Endothelial cell of umbilical vein (primary cell): ENCODE measurements at regions not wholly inside any gene's neighbourhood (a gene's known extent, or its start where the extent isn't known, plus 50 kb on each side); places are given as distances from the start of the nearest gene placed in this dataset.

Experiments used
- BruUV-seq: library from RNA; stranded (reverse); fragments of 400-500 nt; replicated peaks from 2 replicates; lab custom pipeline; 2021; lab: Mats Ljungman, UMichigan
- CTCF ChIA-PET: fragments of 300-600, 350-600 bp; sonication (Branson Sonifier 250); formaldehyde crosslinking; loops from one replicate; lab custom pipeline; 2021; ENCODE audit warnings: antibody characterized with exemption, inconsistent platforms; lab: Charles Lee
- POLR2A ChIA-PET: fragments of 300-600, 350-600 bp; sonication (Branson Sonifier 250); formaldehyde crosslinking; loops from one replicate; lab custom pipeline; 2021; ENCODE audit warnings: antibody characterized with exemption, inconsistent platforms; lab: Charles Lee
- DNase-seq: peaks from one replicate; pipeline ENCODE4 v3.0.0-alpha.2; 2011; ENCODE audit warnings: low read depth, low spot score
- FAIRE-seq: peaks from 2 replicates; lab custom pipeline; 2011; peaks lifted over from hg19 to GRCh38; lab: Jason Lieb, UNC
- H2AFZ ChIP-seq: 2 replicates; pipeline ENCODE4 v1.6.0; 2012; ENCODE audit warnings: low read depth, low read length, control low read depth, inconsistent platforms
- H3K27ac ChIP-seq: 2 replicates; pipeline ENCODE4 v1.5.1; 2011; ENCODE audit warnings: low read depth, mild to moderate bottlenecking, control low read depth, low read length, moderate library complexity; ENCODE audit not compliant: insufficient read depth
- H3K27me3 ChIP-seq, 2 experiments: 2 replicates each; pipeline versions ENCODE4 v1.6.0 to v1.6.1; 2011; ENCODE audit warnings: low read length in 2 of 2, mixed read lengths in 1 of 2; ENCODE audit not compliant: control insufficient read depth in 2 of 2, insufficient read depth in 2 of 2
- H3K36me3 ChIP-seq, 2 experiments: 2 replicates in 1 of 2; 3 replicates in 1 of 2; pipeline ENCODE4 v1.5.1; 2011; ENCODE audit warnings: low read length in 2 of 2, mild to moderate bottlenecking in 1 of 2, moderate library complexity in 1 of 2; ENCODE audit not compliant: control insufficient read depth in 2 of 2, insufficient read depth in 2 of 2; ENCODE audit errors: extremely low read depth in 1 of 2
- H3K4me1 ChIP-seq: 3 replicates; pipeline ENCODE4 v1.5.1; 2011; ENCODE audit warnings: mild to moderate bottlenecking, low read length; ENCODE audit not compliant: control insufficient read depth, insufficient read depth; ENCODE audit errors: extremely low read depth
- H3K4me2 ChIP-seq: 2 replicates; pipeline ENCODE4 v1.6.1; 2011; ENCODE audit warnings: low read length, control low read depth, mixed read lengths; ENCODE audit not compliant: insufficient read depth
- H3K4me3 ChIP-seq, 3 experiments: fragments of 200-600 bp in 1 of 3; sonication (generic), shearing (Covaris generic) in 1 of 3; replicated peaks in 1 of 3; 2 replicates each; pipeline ENCODE4 v1.5.1; 2011 to 2016; ENCODE audit warnings: control low read depth in 3 of 3, low read length in 3 of 3, mild to moderate bottlenecking in 2 of 3, inconsistent platforms in 1 of 3, low read depth in 1 of 3, moderate library complexity in 1 of 3; ENCODE audit not compliant: insufficient read depth in 1 of 3
- H3K79me2 ChIP-seq: 2 replicates; pipeline ENCODE4 v1.6.0; 2012; ENCODE audit warnings: low read length, inconsistent platforms; ENCODE audit not compliant: control insufficient read depth, insufficient read depth
- H3K9ac ChIP-seq: replicated peaks from 2 replicates; pipeline ENCODE3; 2011; ENCODE audit warnings: low read length, control low read depth; ENCODE audit not compliant: insufficient read depth; ENCODE audit errors: extremely low read depth
- H3K9me1 ChIP-seq: replicated peaks from 3 replicates; pipeline ENCODE4 v1.6.0; 2011; ENCODE audit warnings: mild to moderate bottlenecking, low read length; ENCODE audit not compliant: control insufficient read depth, insufficient read depth; ENCODE audit errors: extremely low read depth
- H3K9me3 ChIP-seq: replicated peaks from 2 replicates; pipeline ENCODE4 v1.5.1; 2012; ENCODE audit warnings: low read length, inconsistent platforms; ENCODE audit not compliant: control insufficient read depth, insufficient read depth
- H4K20me1 ChIP-seq: replicated peaks from 2 replicates; pipeline ENCODE3; 2011; ENCODE audit warnings: mild to moderate bottlenecking, low read length; ENCODE audit not compliant: control insufficient read depth, insufficient read depth; ENCODE audit errors: extremely low read depth
- EZH2 ChIP-seq: IDR thresholded peaks from 2 replicates; pipeline ENCODE4 v1.6.1; 2012; ENCODE audit warnings: borderline replicate concordance, low read depth, mild to moderate bottlenecking, moderate library complexity, low read length, inconsistent platforms; ENCODE audit not compliant: severe bottlenecking
- FOS ChIP-seq: IDR thresholded peaks from 2 replicates; pipeline ENCODE4 v1.6.1; 2011; ENCODE audit warnings: mild to moderate bottlenecking, low read length, moderate library complexity, borderline replicate concordance; ENCODE audit not compliant: insufficient read depth
- GATA2 ChIP-seq: IDR thresholded peaks from 2 replicates; pipeline ENCODE4 v1.7.0; 2011; ENCODE audit warnings: low read depth, mild to moderate bottlenecking, moderate library complexity, mixed read lengths, low read length; ENCODE audit not compliant: insufficient read length, insufficient read depth
- JUN ChIP-seq: IDR thresholded peaks from 2 replicates; pipeline ENCODE4 v1.6.1; 2011; ENCODE audit warnings: borderline replicate concordance, low read depth; ENCODE audit not compliant: insufficient read length, insufficient read depth
- MYC ChIP-seq: IDR thresholded peaks from one replicate; pipeline ENCODE4 v1.6.1; 2011; ENCODE audit warnings: mild to moderate bottlenecking, low read depth, low read length
- POLR2A ChIP-seq: IDR thresholded peaks from 2 replicates; pipeline ENCODE4 v1.6.1; 2012; ENCODE audit warnings: low read depth, mild to moderate bottlenecking, control low read depth, low read length
- POLR2AphosphoS5 ChIP-seq: IDR thresholded peaks from 2 replicates; pipeline ENCODE4 v1.6.1; 2012; ENCODE audit warnings: low read depth, mild to moderate bottlenecking, control low read depth, low read length, moderate library complexity; ENCODE audit not compliant: insufficient read depth
- dilution Hi-C: fragments of 300-500 bp; cut with MboI; formaldehyde crosslinking; loops from one replicate; pipeline ENCODE4 v1.15.0; 2019; ENCODE audit warnings: low sequenced_read_pairs; ENCODE audit not compliant: extremely low pct_ligation_motif_present
- intact Hi-C: fragments of 100-400 bp; cut with micrococcal nuclease; formaldehyde crosslinking; loops from one replicate; pipeline ENCODE4 v1.10.0; 2022
- TF ChIP-seq, protein P1 (sequence below): IDR thresholded peaks from 2 replicates; pipeline ENCODE4 v1.6.1; 2011; ENCODE audit not compliant: insufficient read depth, insufficient read length
- TF ChIP-seq, protein P2 (sequence below), 2 donors: IDR thresholded peaks; 1 replicate in 1 of 2; 2 replicates in 1 of 2; pipeline ENCODE4 v1.5.1; 2011; ENCODE audit warnings: low read length in 2 of 2, mild to moderate bottlenecking in 2 of 2, moderate library complexity in 2 of 2, control low read depth in 1 of 2, inconsistent platforms in 1 of 2, low read depth in 1 of 2; ENCODE audit not compliant: insufficient read depth in 1 of 2; ENCODE audit errors: extremely low read depth in 1 of 2

DNA sequence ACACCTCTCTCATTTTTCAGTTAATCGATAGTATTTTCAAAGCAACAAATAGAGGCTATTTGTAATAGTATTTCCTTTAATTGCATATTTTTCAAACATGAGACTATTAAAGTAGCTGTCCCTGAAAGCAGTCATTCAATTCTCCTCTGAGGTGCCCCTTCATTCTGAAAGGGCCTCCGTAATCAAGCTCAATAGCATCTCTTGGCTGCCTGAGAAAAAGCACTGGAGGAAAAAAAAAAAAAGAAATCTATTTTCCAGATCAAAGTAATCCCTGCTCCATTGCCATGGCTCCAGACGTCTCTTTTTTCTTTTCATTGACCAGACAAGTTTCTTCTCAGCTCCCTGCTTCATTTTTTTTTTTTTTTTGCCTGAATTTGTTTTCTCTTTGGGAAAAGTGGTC lies 154.5 kb upstream of the BLID start:
- Histone ChIP-seq H3K4me1 (no peaks in the 10 kb centered on the region), H4K20me1 (no peaks in the 10 kb centered on the region), H3K36me3 (no peaks in the 10 kb centered on the region), H3K27me3 (peaks cover 0 to 1% of the 10 kb centered on the region in 2 experiments), H3K27ac (no peak overlapping the region), H3K9ac (no peak overlapping the region), H2AFZ (no peak overlapping the region), H3K9me1 (no peaks in the 10 kb centered on the region), H3K4me2 (no peak overlapping the region), H3K4me3 (no peak overlapping the region), H3K9me3 (no peaks in the 10 kb centered on the region), H3K79me2 (no peaks in the 10 kb centered on the region)
- FAIRE-seq: no peak
- dilution Hi-C loops (no loop called here), intact Hi-C loops (no loop called here)
- CTCF ChIA-PET: no interaction called here
- no peak for DNase-seq
- TF ChIP-seq, protein P1, sequence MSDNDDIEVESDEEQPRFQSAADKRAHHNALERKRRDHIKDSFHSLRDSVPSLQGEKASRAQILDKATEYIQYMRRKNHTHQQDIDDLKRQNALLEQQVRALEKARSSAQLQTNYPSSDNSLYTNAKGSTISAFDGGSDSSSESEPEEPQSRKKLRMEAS: no peak
- TF ChIP-seq GATA2 (no peak), FOS (no peak), POLR2AphosphoS5 (no peak), POLR2A (no peak)
- POLR2A ChIA-PET: interaction anchor here (0.7 kb wide), 1 partner anchor 469 kb away, joined by 3 read pairs; no protein-coding TSS in a partner anchor
- no TSS peak for BruUV-seq

DNA sequence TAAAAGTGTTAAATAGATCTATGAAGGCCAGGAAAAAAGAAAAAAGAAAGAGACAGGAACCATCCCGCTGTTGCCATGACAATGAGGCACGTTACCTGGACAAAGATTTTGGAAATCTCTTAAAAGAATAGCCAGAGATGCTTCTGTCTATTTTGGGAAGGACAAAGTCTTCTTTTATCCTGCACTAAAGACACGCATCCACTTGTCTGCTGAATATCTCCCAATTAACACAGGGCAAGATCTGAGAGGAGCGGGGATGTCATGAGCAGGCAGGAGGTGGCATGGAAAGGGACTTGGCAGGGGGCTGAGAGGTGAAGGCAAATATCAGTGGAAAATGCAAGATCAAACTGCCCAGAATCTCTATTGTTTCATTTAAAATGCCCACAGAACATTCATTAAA lies 153.8 kb upstream of the BLID start:
- Histone ChIP-seq H3K4me1 (no peaks in the 10 kb centered on the region), H3K79me2 (no peaks in the 10 kb centered on the region), H3K4me2 (no peak overlapping the region), H3K4me3 (no peak overlapping the region), H2AFZ (no peak overlapping the region), H3K9ac (no peak overlapping the region), H3K27me3 (peaks cover 0 to 1% of the 10 kb centered on the region in 2 experiments), H3K9me3 (no peaks in the 10 kb centered on the region), H4K20me1 (no peaks in the 10 kb centered on the region), H3K27ac (no peak overlapping the region), H3K9me1 (no peaks in the 10 kb centered on the region), H3K36me3 (no peaks in the 10 kb centered on the region)
- TF ChIP-seq POLR2AphosphoS5 (no peak), JUN (no peak), GATA2 (no peak), POLR2A (no peak), EZH2 (no peak), FOS (no peak), MYC (no peak)
- TF ChIP-seq, protein P1: no peak
- TF ChIP-seq, protein P2, sequence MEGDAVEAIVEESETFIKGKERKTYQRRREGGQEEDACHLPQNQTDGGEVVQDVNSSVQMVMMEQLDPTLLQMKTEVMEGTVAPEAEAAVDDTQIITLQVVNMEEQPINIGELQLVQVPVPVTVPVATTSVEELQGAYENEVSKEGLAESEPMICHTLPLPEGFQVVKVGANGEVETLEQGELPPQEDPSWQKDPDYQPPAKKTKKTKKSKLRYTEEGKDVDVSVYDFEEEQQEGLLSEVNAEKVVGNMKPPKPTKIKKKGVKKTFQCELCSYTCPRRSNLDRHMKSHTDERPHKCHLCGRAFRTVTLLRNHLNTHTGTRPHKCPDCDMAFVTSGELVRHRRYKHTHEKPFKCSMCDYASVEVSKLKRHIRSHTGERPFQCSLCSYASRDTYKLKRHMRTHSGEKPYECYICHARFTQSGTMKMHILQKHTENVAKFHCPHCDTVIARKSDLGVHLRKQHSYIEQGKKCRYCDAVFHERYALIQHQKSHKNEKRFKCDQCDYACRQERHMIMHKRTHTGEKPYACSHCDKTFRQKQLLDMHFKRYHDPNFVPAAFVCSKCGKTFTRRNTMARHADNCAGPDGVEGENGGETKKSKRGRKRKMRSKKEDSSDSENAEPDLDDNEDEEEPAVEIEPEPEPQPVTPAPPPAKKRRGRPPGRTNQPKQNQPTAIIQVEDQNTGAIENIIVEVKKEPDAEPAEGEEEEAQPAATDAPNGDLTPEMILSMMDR (IDR thresholded peaks at IDR 0.05; ENCODE audit: extremely low read depth in 1 of 2, insufficient read depth in 1 of 2, low read depth in 1 of 2, low read length in 2 of 2): no peak
- BruUV-seq: no TSS peak
- CTCF ChIA-PET: no interaction called here
- dilution Hi-C loops (no loop called here), intact Hi-C loops (no loop called here)
- POLR2A ChIA-PET: interaction anchor here (0.7 kb wide), 1 partner anchor 468 kb away, joined by 3 read pairs; no protein-coding TSS in a partner anchor
- FAIRE-seq (no peak), DNase-seq (no peak)
